ENCODE measurements at regions not wholly inside any gene's neighbourhood (a gene's known extent, or its start where the extent isn't known, plus 50 kb on each side); places are given as distances from the start of the nearest gene placed in this dataset.
"Not testable (repeated sequence)": the region's sequence is repeated elsewhere in the genome, so short reads cannot be mapped to it uniquely, and the experiment has no call there.

DNA sequence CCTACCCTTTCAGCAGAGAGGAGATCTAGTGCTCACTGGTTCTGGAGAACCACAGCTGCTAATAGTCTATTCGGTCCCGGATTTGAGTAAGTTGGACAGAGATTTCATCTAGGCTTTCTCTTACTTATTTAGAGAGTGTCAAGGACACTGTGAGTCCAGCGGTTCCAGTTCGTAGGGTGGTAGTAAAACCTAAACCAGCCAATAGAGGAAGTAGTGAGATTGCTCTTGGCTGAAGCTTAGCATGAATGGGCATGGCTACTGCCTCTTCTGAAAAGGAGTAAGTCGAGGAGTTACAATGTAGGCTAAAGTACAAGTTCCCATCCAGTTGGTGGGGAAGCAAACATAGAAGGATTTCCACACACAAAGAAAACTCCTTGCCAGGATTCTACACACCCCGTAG lies 109.6 kb upstream of the MOCS2 start:
- DNase-seq (ENCODE audit: low spot score): no peak

DNA sequence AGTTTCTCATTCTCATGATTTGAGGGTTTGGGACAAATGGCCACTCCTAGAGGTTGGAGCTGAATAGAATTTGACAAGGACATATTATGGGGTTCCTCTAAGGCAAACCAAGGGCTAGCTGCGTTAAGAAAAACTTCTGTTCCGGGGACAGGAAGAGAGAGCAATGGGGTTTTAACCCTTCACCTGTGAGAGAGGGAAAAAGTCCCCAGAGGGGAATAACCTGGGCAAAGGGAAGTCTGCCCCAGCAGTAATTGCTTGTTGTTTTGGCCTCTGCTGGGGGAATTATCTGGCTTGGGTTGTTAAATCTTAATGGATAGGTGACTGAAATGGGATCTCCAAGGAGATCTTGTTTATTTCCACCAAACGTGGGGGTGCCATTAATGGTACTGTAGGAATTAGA lies 110.1 kb upstream of the MOCS2 start:
- no peak for DNase-seq (ENCODE audit: low spot score)

DNA sequence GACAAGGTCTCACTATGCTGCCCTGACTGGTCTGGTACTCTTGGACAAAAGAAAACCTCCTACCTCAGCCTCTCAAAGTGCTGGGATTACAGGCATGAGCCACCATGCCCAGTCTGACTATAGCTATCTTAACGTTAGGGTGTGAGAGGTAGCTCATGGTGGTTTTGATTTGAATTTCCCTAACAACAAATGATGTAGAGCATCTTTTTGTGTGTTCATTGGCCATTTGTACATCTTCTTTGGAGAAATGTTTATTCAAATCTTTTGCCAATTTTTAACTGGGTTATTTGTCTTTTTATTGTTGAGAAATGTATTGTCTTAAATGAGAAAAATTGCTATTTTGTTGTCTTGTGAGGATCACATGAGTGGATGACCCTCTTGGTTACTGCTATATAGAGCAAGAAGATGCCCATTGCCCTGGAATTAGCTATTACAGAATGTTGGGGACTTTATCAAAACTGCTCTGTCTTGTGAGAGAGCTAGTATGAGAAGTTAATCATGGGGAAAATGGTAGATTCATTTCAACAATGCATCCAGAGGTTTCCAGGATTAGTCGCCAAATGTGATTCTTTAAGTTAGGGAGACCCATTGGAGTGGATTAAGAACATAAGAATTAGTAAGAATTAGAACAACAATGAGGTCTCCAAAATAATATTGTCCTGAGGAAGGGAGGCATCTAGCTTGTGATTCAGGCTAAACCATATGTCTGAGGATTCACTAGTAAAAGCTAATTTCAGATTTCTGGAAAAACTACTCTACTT lies 124.3 kb upstream of the MOCS2 start:
- no peak for DNase-seq (ENCODE audit: low spot score)

- DNase-seq (ENCODE audit: low spot score): no peak
Measured at GRCh38 chr5:53236683-53237082, 127.1 kb upstream of the MOCS2 start.

DNA sequence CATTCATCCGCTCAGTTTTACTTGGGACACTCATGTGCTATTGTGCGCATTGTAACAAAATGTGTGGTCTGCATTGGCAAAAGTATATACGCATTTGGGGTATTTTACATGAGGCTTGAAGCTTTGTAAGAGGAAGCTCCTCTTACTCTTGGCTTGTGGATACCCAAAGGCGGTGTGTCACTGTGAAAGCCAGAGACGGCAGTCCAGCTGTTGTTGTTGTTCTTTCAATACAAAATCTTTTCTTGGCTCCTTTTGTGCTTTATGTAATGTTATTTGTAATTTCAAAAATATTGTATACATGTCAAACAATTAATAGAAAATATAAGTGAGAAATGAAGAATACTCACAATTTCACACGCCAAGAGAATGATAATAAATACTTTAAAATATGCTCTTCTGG lies 128.3 kb upstream of the MOCS2 start:
- DNase-seq (ENCODE audit: low spot score): no peak

- no peak for DNase-seq (ENCODE audit: low spot score)
Measured at GRCh38 chr5:53239301-53239990, 129.9 kb upstream of the MOCS2 start.

- DNase-seq (ENCODE audit: low spot score): no peak
Measured at GRCh38 chr5:53240661-53241060, 131.1 kb upstream of the MOCS2 start.

- no peak for DNase-seq (ENCODE audit: low spot score)
Measured at GRCh38 chr5:53241572-53241971, 132.0 kb upstream of the MOCS2 start.

- no peak for DNase-seq (ENCODE audit: low spot score)
Measured at GRCh38 chr5:53243403-53243802, 133.8 kb upstream of the MOCS2 start.

GRCh38 chr5:53246042-53246836 lies 136.7 kb upstream of the MOCS2 start:
- DNase-seq (ENCODE audit: low spot score): no peak

DNA sequence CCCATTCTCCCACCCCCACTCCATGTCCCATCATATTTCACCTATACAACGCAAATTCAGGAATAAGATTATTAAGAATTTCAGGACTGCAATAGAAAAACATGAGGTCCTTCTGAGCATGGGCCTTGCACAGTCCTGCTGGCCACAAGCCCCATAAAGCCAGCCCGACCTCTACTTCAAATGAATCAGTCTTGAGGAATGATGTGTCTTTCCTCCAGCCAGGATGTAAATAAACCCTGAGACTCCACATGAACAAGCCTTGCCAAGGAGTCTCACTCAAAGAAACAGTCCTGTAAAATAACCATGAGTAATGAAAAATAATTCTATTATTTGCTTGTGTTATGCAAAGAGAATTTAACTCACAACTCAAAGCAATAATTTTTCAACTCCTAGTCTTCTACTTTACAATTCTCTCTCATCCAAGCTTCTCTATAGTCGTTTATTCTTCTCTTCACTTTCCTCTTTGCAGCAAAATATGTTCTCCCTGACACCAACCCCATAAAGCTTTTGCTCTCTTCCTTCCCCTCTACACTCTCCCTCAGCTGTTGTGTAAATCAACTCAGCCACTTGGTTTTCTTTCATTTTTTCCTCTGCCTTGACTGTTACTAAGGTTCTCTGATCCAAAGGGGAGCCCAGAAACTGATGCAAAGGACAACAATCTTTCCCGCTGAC lies 140.1 kb upstream of the MOCS2 start:
- DNase-seq (ENCODE audit: low spot score): no peak

GRCh38 chr5:53250201-53250550 lies 140.6 kb upstream of the MOCS2 start:
- DNase-seq (ENCODE audit: low spot score): no peak

- no peak for DNase-seq (ENCODE audit: low spot score)
Measured at GRCh38 chr5:53253421-53253871, 143.9 kb upstream of the MOCS2 start.

- no peak for DNase-seq (ENCODE audit: low spot score)
Measured at GRCh38 chr5:53256746-53257145, 147.2 kb upstream of the MOCS2 start.

- DNase-seq (ENCODE audit: low spot score): no peak
Measured at GRCh38 chr5:53257806-53258373, 148.3 kb upstream of the MOCS2 start.

- no peak for DNase-seq (ENCODE audit: low spot score)
Measured at GRCh38 chr5:53259176-53259575, 149.6 kb upstream of the MOCS2 start.

DNA sequence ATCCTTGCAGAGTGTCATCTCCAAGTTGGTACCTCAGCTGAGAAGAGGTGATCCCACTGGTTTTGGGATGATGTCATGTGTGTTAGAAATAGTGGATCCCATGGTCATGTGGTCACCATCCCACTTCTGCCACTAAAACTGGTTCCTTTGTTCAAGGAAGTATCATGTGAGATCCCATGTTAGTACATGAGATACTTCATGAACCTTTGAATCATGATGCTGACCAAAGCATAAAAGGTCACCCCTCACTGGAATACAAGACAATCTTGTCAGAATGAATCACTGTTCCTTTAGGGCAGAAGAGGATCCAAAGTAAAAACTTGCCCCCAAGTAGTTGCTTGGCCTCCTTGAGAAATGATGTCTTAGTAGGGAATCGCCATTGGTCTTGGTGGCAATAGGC lies 150.9 kb upstream of the MOCS2 start:
- DNase-seq (ENCODE audit: low spot score): no peak

GRCh38 chr5:53261245-53261644 lies 151.7 kb upstream of the MOCS2 start:
- no peak for DNase-seq (ENCODE audit: low spot score)

GRCh38 chr5:53262348-53262970 lies 152.9 kb upstream of the MOCS2 start:
- no peak for DNase-seq (ENCODE audit: low spot score)

GRCh38 chr5:53263151-53263550 lies 153.6 kb upstream of the MOCS2 start:
- no peak for DNase-seq (ENCODE audit: low spot score)

- no peak for DNase-seq (ENCODE audit: low spot score)
Measured at GRCh38 chr5:53265043-53265442, 155.5 kb upstream of the MOCS2 start.

DNA sequence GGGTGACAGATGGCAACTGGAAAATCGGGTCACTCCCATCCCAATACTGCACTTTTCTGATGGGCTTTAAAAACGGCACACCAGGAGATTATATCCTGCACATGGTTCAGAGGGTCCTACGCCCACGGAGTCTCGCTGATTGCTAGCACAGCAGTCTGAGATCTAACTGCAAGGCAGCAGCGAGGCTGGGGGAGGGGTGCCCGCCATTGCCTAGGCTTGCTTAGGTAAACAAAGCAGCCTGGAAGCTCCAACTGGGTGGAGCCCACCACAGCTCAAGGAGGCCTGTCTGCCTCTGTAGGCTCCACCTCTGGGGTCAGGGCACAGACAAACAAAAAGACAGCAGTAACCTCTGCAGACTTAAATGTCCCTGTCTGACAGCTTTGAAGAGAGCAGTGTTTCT lies 158.7 kb upstream of the MOCS2 start:
- DNase-seq (ENCODE audit: low spot score): not testable (repeated sequence)

Measured in globus pallidus (tissue), 1 donor.